HG02938 (cell line): ENCODE measurements at regions not wholly inside any gene's neighbourhood (a gene's known extent, or its start where the extent isn't known, plus 50 kb on each side); places are given as distances from the start of the nearest gene placed in this dataset.

ENCODE experiments used
- ATAC-seq: cut with Tn5 transposase; IDR thresholded peaks from one replicate; pipeline ENCODE4 v1.9.1; 2021; ENCODE audit warnings: mild to moderate bottlenecking, moderate library complexity; ENCODE audit not compliant: unreplicated experiment

GRCh38 chr9:74304598-74304997 lies 192.5 kb upstream of the RORB start:
- no peak for ATAC-seq

GRCh38 chr9:74309654-74310053 lies 187.5 kb upstream of the RORB start:
- no peak for ATAC-seq

DNA sequence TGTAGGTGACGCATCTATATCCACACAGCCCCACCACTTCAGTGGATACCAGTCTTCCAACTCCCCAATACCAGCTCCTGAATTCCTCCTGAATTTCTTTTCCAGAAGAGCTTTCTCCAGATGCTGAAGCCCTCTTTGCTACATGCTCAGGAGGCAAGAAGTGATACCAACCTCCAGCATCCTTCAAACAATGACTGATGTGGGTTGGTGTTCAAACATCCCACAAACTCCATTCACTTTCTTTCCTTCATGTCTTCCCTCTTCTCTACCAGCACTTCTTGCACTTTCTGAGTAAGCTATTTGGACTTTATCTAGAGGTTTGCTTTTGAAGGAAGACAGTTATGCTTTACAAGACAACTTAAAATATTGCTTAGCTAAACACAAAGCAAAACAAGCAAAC lies 179.9 kb upstream of the RORB start:
- no peak for ATAC-seq

DNA sequence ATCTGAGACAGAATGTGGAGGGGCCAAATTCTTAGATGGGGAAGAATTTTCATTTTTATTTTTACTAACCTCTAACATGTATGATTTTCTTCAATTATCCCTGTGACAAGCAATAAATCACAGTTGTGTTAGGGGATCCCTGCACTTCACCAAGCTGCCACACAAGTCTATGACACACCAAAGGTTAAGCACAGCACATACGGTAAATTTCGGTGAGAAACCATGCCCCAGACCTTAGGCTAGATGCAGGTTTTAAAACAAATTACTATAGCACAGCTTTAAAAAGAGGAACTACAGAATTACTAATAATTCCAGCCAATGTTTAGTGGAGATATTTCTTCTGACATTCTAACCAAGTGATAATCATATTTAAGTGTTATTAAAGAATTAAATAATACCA lies 175.7 kb upstream of the RORB start:
- no peak for ATAC-seq

- no peak for ATAC-seq
Measured at GRCh38 chr9:74322661-74323314, 174.3 kb upstream of the RORB start.

- ATAC-seq, result no peak
Measured at GRCh38 chr9:74330487-74331214, 166.5 kb upstream of the RORB start.

DNA sequence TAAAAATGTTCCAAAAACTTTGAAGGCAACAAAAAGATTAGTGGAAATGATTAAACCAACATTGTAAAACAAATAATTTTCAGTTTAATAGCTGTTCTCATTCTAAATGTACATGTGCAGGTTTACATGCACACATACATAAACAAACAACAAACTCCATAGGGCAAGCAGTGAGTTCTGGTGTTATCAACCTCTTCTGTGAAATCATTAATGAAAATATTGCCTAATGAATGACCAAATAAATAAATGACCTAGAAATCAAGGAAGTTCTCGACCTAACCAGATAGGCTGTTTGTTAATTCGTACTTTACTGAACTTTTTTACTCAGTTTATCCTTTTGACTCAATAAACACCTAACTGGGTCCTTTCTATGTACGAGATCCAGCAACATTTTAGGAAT lies 165.5 kb upstream of the RORB start:
- ATAC-seq, result no peak

DNA sequence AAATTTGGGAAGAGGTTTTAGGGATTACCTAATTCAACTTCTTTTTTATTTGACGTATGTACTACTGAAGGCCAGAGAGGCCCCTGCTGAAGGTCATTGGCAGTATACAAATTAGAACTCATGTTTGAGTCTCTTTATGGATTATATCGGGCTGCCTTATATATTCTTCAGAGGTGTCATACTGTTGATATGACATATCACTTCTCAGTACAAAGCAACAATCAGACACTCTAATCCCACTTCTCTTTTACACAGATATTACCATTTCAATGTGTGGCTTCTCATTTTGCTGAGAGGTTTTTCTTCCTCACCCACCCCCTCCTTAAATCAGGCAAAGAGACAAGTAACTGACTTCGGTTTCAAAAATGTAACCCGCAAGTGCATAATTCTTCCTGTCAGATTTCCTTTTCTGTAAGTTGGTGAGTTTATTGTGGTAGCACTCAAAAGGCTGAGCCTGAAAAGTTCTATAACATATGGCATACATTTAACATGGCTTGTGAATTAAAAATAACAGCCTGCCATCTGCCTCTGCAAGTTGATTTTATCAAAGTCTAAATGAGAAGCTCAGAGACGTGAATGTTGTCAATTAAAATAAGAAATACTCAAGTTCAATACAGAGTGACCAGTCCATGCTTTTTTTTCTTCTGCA lies 163.6 kb upstream of the RORB start:
- ATAC-seq, result no peak

DNA sequence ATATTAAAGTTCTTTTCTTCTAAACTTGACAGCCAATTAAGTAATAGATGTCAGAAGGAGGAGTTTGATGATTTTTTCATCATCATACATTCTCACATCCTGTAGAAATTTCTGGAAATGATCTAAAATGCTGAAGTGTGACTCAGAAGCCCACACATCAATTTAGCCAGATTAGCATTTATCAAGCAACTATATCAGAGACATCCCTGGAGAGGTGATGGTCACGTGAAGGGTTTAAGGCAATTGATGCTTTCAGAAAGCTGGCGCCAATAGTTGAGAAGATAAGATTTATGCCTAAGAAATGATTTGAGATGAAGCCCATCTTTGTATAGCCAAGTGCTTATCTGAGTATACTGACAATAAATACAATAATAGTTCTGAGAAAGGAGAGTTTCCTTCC lies 162.9 kb upstream of the RORB start:
- no peak for ATAC-seq

- ATAC-seq, result no peak
Measured at GRCh38 chr9:74336161-74336560, 161.0 kb upstream of the RORB start.

DNA sequence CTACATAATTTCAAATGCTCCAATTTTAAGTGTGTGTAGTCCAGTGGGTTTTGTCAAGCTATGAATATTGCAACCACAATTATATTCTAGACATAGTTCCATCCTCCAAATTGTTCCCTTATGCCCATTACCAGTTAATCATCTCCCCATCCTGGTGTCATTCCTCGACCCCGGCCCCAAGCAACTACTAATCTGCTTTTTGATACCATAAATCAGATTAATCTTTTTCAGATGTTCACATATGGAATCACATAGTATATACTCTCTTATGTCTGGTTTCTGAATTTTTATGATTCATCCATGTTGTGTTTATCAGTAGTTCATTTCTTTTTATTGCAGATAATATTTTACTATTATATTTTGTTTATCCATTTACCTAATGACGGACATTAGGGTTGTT lies 148.4 kb upstream of the RORB start:
- no peak for ATAC-seq

DNA sequence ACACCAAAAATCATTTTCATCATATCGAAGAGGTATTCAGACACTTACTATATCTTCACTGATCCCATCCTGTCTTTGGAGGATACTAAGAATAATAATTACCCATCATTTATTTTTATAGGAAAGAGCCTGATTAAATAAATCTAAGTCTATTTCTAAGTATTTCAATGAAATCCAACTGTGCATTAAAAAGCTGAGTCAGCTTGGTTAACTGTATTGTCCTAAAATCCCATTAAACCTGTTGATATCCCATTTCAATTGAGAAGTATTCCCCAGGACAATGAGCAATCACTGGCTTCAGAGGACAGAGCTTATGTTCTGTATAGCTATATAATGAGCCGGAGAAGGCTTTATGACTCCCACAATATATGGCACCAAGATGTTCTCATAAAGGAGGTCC lies 142.0 kb upstream of the RORB start:
- no peak for ATAC-seq

- ATAC-seq, result no peak
Measured at GRCh38 chr9:74357577-74357976, 139.6 kb upstream of the RORB start.

GRCh38 chr9:74358959-74359358 lies 138.2 kb upstream of the RORB start:
- ATAC-seq, result no peak

DNA sequence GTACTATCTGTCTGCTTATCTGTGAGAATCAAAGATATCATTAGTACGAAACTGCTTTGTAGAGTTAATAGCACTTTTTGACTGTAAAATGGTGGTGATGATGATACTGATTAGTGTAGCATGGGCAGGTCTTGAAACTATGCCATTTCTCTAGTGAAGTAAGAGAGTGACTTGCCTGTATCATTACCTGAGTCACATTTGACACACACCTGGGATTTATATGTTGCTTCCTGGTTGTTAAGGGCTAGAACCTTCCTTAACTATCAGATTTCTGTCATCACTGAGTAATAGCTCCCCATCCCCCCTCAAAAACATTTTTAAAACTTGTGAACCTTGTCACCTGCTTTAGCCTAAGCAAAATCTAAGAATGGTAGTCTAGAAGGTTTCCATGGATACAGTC lies 135.6 kb upstream of the RORB start:
- no peak for ATAC-seq

DNA sequence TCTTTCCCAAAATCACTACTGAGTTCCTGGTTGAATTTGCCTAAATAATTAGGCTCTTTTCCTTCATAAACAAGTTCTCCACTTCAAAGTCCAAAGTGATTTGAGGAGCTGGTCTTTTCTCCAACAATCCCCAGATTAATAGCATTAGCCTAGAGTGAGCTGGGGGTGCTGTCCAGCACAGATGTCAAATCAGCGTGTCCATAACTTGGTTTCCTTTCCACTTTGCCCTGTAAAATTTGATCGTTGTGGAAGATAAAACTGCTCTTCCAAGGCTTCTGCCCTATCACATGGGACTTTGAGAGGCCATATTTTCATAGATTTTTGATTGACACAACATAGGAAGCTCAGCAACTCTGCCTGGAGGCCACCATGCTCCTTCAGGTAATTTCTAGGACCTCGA lies 134.7 kb upstream of the RORB start:
- no peak for ATAC-seq

DNA sequence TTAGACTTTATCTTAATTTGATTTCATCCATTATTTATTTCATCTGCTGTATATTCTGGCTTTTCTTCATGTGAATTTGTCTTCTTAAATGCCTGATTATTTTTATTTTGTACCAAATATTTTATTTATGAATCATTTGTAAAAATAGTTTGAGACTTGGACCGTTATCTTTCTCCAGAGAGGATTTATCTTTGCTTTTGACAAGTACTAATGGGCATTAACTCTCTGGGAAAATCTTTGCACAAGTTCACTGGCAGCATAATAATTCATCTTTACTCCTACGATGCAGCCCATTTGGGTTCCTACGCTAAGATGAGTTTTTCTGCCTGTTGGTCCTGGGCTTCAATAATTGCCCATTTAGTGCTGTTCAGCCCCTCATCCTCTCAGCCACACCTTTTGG lies 131.0 kb upstream of the RORB start:
- no peak for ATAC-seq

DNA sequence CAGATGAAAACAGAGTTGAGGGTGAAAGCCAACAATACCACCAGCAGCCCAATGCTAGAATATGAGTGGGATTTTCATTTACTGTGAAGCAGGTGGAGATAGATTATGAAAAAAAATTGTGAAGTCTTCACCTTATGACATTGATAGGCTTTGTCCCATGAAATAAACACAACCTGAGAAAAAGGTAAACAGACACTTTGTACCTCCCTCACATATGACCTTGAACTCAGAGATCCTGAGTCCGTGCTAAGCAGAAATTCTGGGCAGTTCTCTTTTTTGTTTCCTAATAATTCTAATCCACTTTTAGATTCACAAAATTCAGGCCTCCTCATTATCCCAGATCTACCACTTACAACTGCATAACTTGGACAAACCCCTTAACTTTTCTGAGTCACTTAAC lies 127.3 kb upstream of the RORB start:
- ATAC-seq, result no peak

DNA sequence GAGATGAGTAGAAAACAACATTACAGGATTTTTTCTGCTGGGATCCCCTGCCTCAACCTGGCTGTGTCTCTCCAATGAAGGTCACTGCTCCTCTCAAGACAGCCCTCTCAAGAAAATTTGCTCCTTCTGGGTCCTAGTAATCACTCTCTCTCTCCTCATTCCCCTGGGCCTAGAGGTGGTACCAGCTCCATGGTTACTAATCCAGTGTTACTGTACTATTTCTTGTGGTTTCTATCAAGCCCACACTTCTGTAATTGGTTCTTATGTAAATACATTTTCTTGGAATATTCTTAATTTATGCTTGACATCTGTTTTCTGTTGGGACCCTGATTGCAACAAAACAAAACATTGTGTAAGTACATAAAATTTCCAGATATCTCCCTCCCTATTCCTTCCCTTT lies 123.8 kb upstream of the RORB start:
- no peak for ATAC-seq

GRCh38 chr9:74379718-74380117 lies 117.4 kb upstream of the RORB start:
- peak; percentile 79 for ATAC-seq

- no peak for ATAC-seq
Measured at GRCh38 chr9:74391816-74392215, 105.3 kb upstream of the RORB start.

GRCh38 chr9:74403581-74403980 lies 93.6 kb upstream of the RORB start:
- no peak for ATAC-seq
